ENCODE measurements at regions not wholly inside any gene's neighbourhood (a gene's known extent, or its start where the extent isn't known, plus 50 kb on each side); places are given as distances from the start of the nearest gene placed in this dataset.

DNA sequence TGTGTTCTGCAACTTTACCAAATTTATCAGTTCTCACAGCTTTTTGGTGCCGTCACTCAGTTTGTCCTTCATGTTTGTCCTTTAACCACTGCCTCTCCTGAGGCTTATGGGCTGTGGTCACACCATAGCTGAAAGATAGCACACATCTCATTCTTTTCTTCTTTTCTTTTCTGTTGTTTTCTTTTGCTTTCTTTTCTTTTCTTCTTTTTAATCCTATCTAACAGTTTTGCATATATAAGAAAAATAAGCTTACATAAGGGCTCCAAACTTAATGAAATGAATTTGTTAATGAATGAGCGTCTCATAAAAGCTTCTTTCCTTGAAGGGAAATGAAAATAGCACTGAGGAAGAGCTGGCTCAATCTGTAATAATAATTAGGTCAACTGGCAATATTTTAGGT lies 1061.2 kb downstream of the PCDH18 start:
- no peaks in the 10 kb centered on the region for H3K27me3 Mint-ChIP-seq (ENCODE audit: unreplicated experiment)

DNA sequence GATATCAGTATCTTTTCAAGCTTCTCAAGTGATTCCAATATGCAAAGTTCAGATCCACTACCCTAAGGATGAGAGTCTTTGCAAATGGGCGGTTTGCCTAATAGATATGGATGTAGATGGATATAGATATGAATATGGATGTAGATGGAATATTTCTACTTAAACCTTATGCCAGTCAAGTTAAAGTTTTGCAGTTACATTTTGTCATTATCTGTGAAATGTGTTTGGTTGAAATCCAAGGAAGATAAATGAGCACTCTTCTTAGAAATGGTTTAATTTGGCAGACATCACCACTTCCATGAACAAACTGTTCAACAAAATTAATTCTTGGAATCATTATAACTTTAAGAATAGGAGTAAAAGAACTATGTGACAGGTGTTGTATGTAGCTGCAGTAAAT lies 1066.6 kb downstream of the PCDH18 start:
- Mint-ChIP-seq H3K9me3 (ENCODE audit: unreplicated experiment) (no peaks in the 10 kb centered on the region), H3K36me3 (ENCODE audit: unreplicated experiment) (peaks cover 4% of the 10 kb centered on the region), H3K4me3 (ENCODE audit: unreplicated experiment) (no peak overlapping the region), H3K27ac (ENCODE audit: unreplicated experiment) (no peak overlapping the region), H3K4me1 (ENCODE audit: low read depth, unreplicated experiment) (no peaks in the 10 kb centered on the region), H3K27me3 (ENCODE audit: unreplicated experiment) (no peaks in the 10 kb centered on the region)
- DNase-seq: no peak
- TF ChIP-seq, protein P1, sequence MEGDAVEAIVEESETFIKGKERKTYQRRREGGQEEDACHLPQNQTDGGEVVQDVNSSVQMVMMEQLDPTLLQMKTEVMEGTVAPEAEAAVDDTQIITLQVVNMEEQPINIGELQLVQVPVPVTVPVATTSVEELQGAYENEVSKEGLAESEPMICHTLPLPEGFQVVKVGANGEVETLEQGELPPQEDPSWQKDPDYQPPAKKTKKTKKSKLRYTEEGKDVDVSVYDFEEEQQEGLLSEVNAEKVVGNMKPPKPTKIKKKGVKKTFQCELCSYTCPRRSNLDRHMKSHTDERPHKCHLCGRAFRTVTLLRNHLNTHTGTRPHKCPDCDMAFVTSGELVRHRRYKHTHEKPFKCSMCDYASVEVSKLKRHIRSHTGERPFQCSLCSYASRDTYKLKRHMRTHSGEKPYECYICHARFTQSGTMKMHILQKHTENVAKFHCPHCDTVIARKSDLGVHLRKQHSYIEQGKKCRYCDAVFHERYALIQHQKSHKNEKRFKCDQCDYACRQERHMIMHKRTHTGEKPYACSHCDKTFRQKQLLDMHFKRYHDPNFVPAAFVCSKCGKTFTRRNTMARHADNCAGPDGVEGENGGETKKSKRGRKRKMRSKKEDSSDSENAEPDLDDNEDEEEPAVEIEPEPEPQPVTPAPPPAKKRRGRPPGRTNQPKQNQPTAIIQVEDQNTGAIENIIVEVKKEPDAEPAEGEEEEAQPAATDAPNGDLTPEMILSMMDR (IDR thresholded peaks at IDR 0.05; ENCODE audit: partially characterized antibody, unreplicated experiment): no peak

More for the DNA sequence above, 1061.2 kb downstream of the PCDH18 start:
- H3K9me3 Mint-ChIP-seq (ENCODE audit: unreplicated experiment): no peaks in the 10 kb centered on the region
- TF ChIP-seq, protein P1 (IDR thresholded peaks at IDR 0.05; ENCODE audit: partially characterized antibody, unreplicated experiment): no peak
- peaks cover 4% of the 10 kb centered on the region for H3K36me3 Mint-ChIP-seq (ENCODE audit: unreplicated experiment)
- no peak overlapping the region for H3K27ac Mint-ChIP-seq (ENCODE audit: unreplicated experiment)
- H3K4me3 Mint-ChIP-seq (ENCODE audit: unreplicated experiment): no peak overlapping the region
- no peaks in the 10 kb centered on the region for H3K4me1 Mint-ChIP-seq (ENCODE audit: low read depth, unreplicated experiment)
- no peak for DNase-seq

GRCh38 chr4:136463941-136464340 lies 1068.4 kb downstream of the PCDH18 start:
- Mint-ChIP-seq H3K27me3 (ENCODE audit: unreplicated experiment) (no peaks in the 10 kb centered on the region), H3K27ac (ENCODE audit: unreplicated experiment) (no peak overlapping the region), H3K4me3 (ENCODE audit: unreplicated experiment) (no peak overlapping the region), H3K9me3 (ENCODE audit: unreplicated experiment) (no peaks in the 10 kb centered on the region), H3K36me3 (ENCODE audit: unreplicated experiment) (no peaks in the 10 kb centered on the region), H3K4me1 (ENCODE audit: low read depth, unreplicated experiment) (no peaks in the 10 kb centered on the region)
- no peak for DNase-seq
- TF ChIP-seq, protein P1 (IDR thresholded peaks at IDR 0.05; ENCODE audit: partially characterized antibody, unreplicated experiment): no peak

GRCh38 chr4:136461533-136461932 lies 1070.8 kb downstream of the PCDH18 start:
- DNase-seq: no peak
- Mint-ChIP-seq H3K9me3 (ENCODE audit: unreplicated experiment) (no peaks in the 10 kb centered on the region), H3K4me1 (ENCODE audit: low read depth, unreplicated experiment) (no peaks in the 10 kb centered on the region), H3K27me3 (ENCODE audit: unreplicated experiment) (no peaks in the 10 kb centered on the region), H3K4me3 (ENCODE audit: unreplicated experiment) (no peak overlapping the region), H3K36me3 (ENCODE audit: unreplicated experiment) (no peaks in the 10 kb centered on the region), H3K27ac (ENCODE audit: unreplicated experiment) (no peak overlapping the region)
- TF ChIP-seq, protein P1 (IDR thresholded peaks at IDR 0.05; ENCODE audit: partially characterized antibody, unreplicated experiment): no peak

DNA sequence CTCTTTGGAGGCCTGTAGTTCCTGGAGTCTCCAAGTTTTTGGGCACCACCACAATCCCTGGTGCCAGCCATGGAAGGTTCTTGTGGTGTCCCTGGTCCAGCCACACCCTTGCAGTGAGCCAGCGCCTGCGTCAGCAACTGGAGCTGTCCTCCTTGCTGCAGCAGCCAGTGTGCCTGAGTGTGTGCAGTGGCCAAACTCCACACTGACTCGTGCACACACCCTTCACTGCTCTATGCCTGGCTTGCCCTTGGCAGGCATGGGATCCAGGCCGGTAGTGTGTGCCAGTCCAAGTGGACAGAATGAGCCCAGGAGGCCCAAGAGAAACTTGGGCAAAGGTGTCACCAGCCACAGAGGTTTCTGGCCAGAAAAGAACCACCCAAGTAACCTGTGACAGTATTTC lies 1074.0 kb downstream of the PCDH18 start:
- Mint-ChIP-seq H3K4me1 (ENCODE audit: low read depth, unreplicated experiment) (no peaks in the 10 kb centered on the region), H3K36me3 (ENCODE audit: unreplicated experiment) (no peaks in the 10 kb centered on the region), H3K27me3 (ENCODE audit: unreplicated experiment) (no peaks in the 10 kb centered on the region), H3K9me3 (ENCODE audit: unreplicated experiment) (no peaks in the 10 kb centered on the region), H3K4me3 (ENCODE audit: unreplicated experiment) (no peak overlapping the region), H3K27ac (ENCODE audit: unreplicated experiment) (no peak overlapping the region)
- TF ChIP-seq, protein P1 (IDR thresholded peaks at IDR 0.05; ENCODE audit: partially characterized antibody, unreplicated experiment): no peak
- no peak for DNase-seq

Measured in glutamatergic neuron (in vitro differentiated cells).